DND-41 (cell line): ENCODE measurements at regions not wholly inside any gene's neighbourhood (a gene's known extent, or its start where the extent isn't known, plus 50 kb on each side); places are given as distances from the start of the nearest gene placed in this dataset.

Experiments used
- ATAC-seq: fragments of 200-7000 bp; cut with Tn5 transposase; 3 replicates; pipeline ENCODE4 v1.9.1; 2021; ENCODE audit warnings: low read depth; ENCODE audit not compliant: insufficient read depth
- DNase-seq: peaks from one replicate; pipeline ENCODE4 v3.0.0-alpha.2; 2020
- H2AFZ ChIP-seq: 2 replicates; pipeline ENCODE4 v1.6.0; 2012; ENCODE audit warnings: low read depth, low read length
- H3K27ac ChIP-seq: 2 replicates; pipeline ENCODE4 v1.5.1; 2012; ENCODE audit warnings: low read length, inconsistent platforms
- H3K27me3 ChIP-seq: fragments of 200-600 bp; sonication (generic); 2 replicates; pipeline ENCODE4 v1.6.0; 2012; ENCODE audit warnings: low read length, mild to moderate bottlenecking, inconsistent platforms; ENCODE audit not compliant: insufficient read depth, poor library complexity
- H3K36me3 ChIP-seq: 2 replicates; pipeline ENCODE4 v1.5.1; 2012; ENCODE audit warnings: low read length, inconsistent platforms; ENCODE audit not compliant: insufficient read depth
- H3K4me1 ChIP-seq: 2 replicates; pipeline ENCODE4 v1.5.1; 2012; ENCODE audit warnings: mild to moderate bottlenecking, low read length; ENCODE audit not compliant: insufficient read depth
- H3K4me2 ChIP-seq: 2 replicates; pipeline ENCODE4 v1.6.0; 2012; ENCODE audit warnings: mild to moderate bottlenecking, moderate library complexity, low read length, inconsistent platforms; ENCODE audit not compliant: insufficient read depth
- H3K4me3 ChIP-seq, 2 experiments: fragments of 200-600 bp in 1 of 2; shearing (Covaris generic) in 1 of 2; 2 replicates each; pipeline ENCODE4 v1.5.1; 2012 to 2016; ENCODE audit warnings: inconsistent platforms in 2 of 2, low read length in 2 of 2, mild to moderate bottlenecking in 2 of 2, low read depth in 1 of 2, moderate library complexity in 1 of 2
- H3K79me2 ChIP-seq: 2 replicates; pipeline ENCODE4 v1.6.0; 2012; ENCODE audit warnings: low read length, inconsistent platforms; ENCODE audit not compliant: insufficient read depth
- H3K9ac ChIP-seq: 2 replicates; pipeline ENCODE4 v1.6.0; 2012; ENCODE audit warnings: low read depth, mild to moderate bottlenecking, inconsistent platforms, low read length, moderate library complexity
- H3K9me3 ChIP-seq: 2 replicates; pipeline ENCODE4 v1.5.1; 2012; ENCODE audit warnings: low read length, moderate library complexity, mild to moderate bottlenecking, inconsistent platforms; ENCODE audit not compliant: insufficient read depth, severe bottlenecking
- H4K20me1 ChIP-seq: 2 replicates; pipeline ENCODE4 v1.6.0; 2012; ENCODE audit warnings: low read length; ENCODE audit not compliant: insufficient read depth
- EZH2 ChIP-seq: IDR thresholded peaks from 3 replicates; pipeline ENCODE4 v1.6.1; 2012; ENCODE audit warnings: borderline replicate concordance, low read depth, mild to moderate bottlenecking, moderate library complexity, low read length, inconsistent platforms; ENCODE audit not compliant: severe bottlenecking
- TF ChIP-seq, protein P1 (sequence below): IDR thresholded peaks from 2 replicates; pipeline ENCODE4 v1.5.1; 2012; ENCODE audit warnings: borderline replicate concordance, low read length, moderate library complexity, mild to moderate bottlenecking; ENCODE audit not compliant: poor library complexity, severe bottlenecking; ENCODE audit errors: extremely low read depth

DNA sequence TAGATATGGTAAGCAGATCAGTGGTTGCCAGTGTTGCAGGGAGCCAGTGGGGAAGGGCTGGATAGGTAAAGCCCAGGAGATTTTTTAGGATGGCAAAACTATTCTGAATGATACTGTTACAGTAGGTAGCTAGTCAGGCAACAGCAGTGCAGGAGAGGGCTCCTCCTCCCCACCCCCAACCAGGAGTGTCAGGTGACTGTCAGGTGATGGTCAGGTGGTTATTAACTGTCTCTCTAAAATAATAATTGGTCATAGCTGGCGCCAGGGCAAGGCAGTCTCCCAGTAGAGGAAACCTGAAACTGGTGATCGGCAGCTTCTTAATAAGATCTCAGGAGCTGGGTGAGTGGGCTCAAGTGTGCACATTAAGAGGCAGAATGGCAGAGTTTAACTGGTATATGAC lies 201.6 kb upstream of the PARD3B start:
- no peak overlapping the region for H3K27ac ChIP-seq
- no peaks in the 10 kb centered on the region for H3K4me1 ChIP-seq
- no peaks in the 10 kb centered on the region for H3K36me3 ChIP-seq
- H3K4me2 ChIP-seq, result no peak overlapping the region
- H3K4me3 ChIP-seq, result no peak overlapping the region
- no peaks in the 10 kb centered on the region for H4K20me1 ChIP-seq
- H2AFZ ChIP-seq, result no peak overlapping the region
- H3K9ac ChIP-seq, result no peak overlapping the region
- H3K79me2 ChIP-seq, result no peaks in the 10 kb centered on the region
- no peak for TF ChIP-seq EZH2
- TF ChIP-seq, protein P1, sequence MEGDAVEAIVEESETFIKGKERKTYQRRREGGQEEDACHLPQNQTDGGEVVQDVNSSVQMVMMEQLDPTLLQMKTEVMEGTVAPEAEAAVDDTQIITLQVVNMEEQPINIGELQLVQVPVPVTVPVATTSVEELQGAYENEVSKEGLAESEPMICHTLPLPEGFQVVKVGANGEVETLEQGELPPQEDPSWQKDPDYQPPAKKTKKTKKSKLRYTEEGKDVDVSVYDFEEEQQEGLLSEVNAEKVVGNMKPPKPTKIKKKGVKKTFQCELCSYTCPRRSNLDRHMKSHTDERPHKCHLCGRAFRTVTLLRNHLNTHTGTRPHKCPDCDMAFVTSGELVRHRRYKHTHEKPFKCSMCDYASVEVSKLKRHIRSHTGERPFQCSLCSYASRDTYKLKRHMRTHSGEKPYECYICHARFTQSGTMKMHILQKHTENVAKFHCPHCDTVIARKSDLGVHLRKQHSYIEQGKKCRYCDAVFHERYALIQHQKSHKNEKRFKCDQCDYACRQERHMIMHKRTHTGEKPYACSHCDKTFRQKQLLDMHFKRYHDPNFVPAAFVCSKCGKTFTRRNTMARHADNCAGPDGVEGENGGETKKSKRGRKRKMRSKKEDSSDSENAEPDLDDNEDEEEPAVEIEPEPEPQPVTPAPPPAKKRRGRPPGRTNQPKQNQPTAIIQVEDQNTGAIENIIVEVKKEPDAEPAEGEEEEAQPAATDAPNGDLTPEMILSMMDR, result no peak
- no peaks in the 10 kb centered on the region for H3K9me3 ChIP-seq
- DNase-seq (no peak), ATAC-seq (no peak)
- peaks cover 3% of the 10 kb centered on the region for H3K27me3 ChIP-seq

DNA sequence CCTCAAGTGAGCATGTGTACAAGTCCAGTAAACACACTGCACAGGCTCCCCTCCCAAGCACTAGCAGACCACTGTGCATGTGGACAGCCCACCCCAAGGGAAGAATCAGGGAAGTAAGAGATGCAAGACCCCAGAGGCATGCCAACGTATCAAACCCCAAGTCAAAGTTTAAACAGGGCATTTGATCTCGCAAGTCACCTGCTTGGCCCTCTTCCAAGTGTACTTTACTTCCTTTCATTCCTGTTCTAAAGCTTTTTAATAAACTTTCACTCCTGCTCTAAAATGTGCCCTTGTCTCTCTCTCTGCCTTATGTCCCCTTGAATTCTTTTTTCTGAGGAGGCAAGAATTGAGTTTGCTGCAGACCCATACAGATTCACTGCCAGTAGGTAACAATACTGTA lies 201.2 kb upstream of the PARD3B start:
- H3K79me2 ChIP-seq, result no peaks in the 10 kb centered on the region
- no peak overlapping the region for H3K4me2 ChIP-seq
- peaks cover 3% of the 10 kb centered on the region for H3K27me3 ChIP-seq
- no peaks in the 10 kb centered on the region for H4K20me1 ChIP-seq
- H3K36me3 ChIP-seq, result no peaks in the 10 kb centered on the region
- H3K9ac ChIP-seq, result no peak overlapping the region
- no peak overlapping the region for H3K27ac ChIP-seq
- DNase-seq (no peak), ATAC-seq (no peak)
- H3K9me3 ChIP-seq, result no peaks in the 10 kb centered on the region
- H3K4me3 ChIP-seq, result no peak overlapping the region
- H3K4me1 ChIP-seq, result no peaks in the 10 kb centered on the region
- no peak overlapping the region for H2AFZ ChIP-seq
- no peak for TF ChIP-seq EZH2
- TF ChIP-seq, protein P1, result no peak

DNA sequence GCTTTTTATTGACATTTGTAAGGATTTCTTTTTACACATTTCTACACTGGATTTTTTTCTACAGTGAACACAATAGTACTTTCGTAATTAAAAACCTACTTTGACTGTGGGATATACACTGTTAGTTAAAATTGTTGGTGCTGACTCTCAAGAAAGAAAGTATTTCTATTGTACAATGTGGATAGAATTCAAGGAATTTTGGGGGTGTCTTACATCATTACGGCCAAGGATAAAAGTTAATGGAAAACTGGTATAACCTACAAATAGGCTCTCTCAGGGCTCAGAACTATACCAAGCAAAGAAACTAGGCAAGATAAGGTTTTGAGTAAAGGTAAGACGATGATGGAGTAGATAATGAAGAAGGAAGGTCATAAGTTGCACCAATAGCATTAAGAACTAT lies 198.4 kb upstream of the PARD3B start:
- Histone ChIP-seq H3K79me2 (no peaks in the 10 kb centered on the region), H3K36me3 (no peaks in the 10 kb centered on the region), H3K27me3 (peaks cover 3% of the 10 kb centered on the region), H2AFZ (no peak overlapping the region), H4K20me1 (no peaks in the 10 kb centered on the region), H3K9me3 (no peaks in the 10 kb centered on the region), H3K4me3 (no peak overlapping the region), H3K4me2 (no peak overlapping the region), H3K27ac (no peak overlapping the region), H3K4me1 (no peaks in the 10 kb centered on the region), H3K9ac (no peak overlapping the region)
- no peak for ATAC-seq
- TF ChIP-seq, protein P1, result no peak
- no peak for TF ChIP-seq EZH2
- DNase-seq, result no peak

DNA sequence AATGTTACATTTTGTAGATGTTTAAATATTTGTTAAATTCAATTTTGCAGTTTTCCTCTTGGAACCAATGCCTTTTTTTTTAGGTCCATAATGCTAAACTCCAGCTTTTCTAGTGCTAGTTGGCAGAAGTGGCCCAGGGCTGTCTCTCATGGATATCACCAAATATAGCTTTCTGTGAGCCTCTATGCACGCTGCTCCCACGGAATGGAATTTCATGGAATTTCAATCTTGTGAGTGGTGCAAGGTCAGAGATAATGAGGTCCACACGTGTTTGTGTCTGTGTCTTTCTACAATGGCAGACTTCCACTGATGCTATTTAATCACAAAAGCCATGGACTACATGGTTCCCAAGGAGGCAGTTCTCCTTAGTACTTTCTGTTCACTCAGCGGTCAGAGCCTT lies 191.5 kb upstream of the PARD3B start:
- ATAC-seq, result no peak

More for the DNA sequence above, 191.5 kb upstream of the PARD3B start:
- Histone ChIP-seq H3K36me3 (no peaks in the 10 kb centered on the region), H3K27me3 (peaks cover 14% of the 10 kb centered on the region), H2AFZ (no peak overlapping the region), H3K9ac (no peak overlapping the region), H3K4me2 (no peak overlapping the region), H3K9me3 (no peaks in the 10 kb centered on the region), H3K27ac (no peak overlapping the region), H3K79me2 (no peaks in the 10 kb centered on the region), H3K4me3 (no peak overlapping the region), H4K20me1 (no peaks in the 10 kb centered on the region), H3K4me1 (no peaks in the 10 kb centered on the region)
- no peak for DNase-seq
- TF ChIP-seq, protein P1, result no peak
- TF ChIP-seq EZH2, result no peak
